ENCODE measurements at regions not wholly inside any gene's neighbourhood (a gene's known extent, or its start where the extent isn't known, plus 50 kb on each side); places are given as distances from the start of the nearest gene placed in this dataset.

GRCh38 chr13:39208636-39209035 lies 170.4 kb downstream of the NHLRC3 start:
- TF ChIP-seq POLR2A (IDR thresholded peaks at IDR 0.05) (no peak), EP300 (IDR thresholded peaks at IDR 0.05) (no peak), POLR2AphosphoS5 (IDR thresholded peaks at IDR 0.05) (no peak)
- TF ChIP-seq, protein P1, sequence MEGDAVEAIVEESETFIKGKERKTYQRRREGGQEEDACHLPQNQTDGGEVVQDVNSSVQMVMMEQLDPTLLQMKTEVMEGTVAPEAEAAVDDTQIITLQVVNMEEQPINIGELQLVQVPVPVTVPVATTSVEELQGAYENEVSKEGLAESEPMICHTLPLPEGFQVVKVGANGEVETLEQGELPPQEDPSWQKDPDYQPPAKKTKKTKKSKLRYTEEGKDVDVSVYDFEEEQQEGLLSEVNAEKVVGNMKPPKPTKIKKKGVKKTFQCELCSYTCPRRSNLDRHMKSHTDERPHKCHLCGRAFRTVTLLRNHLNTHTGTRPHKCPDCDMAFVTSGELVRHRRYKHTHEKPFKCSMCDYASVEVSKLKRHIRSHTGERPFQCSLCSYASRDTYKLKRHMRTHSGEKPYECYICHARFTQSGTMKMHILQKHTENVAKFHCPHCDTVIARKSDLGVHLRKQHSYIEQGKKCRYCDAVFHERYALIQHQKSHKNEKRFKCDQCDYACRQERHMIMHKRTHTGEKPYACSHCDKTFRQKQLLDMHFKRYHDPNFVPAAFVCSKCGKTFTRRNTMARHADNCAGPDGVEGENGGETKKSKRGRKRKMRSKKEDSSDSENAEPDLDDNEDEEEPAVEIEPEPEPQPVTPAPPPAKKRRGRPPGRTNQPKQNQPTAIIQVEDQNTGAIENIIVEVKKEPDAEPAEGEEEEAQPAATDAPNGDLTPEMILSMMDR (IDR thresholded peaks at IDR 0.05) = no peak
